ENCODE measurements at regions not wholly inside any gene's neighbourhood (a gene's known extent, or its start where the extent isn't known, plus 50 kb on each side); places are given as distances from the start of the nearest gene placed in this dataset.

GRCh38 chr6:49370518-49370917 lies 92.5 kb downstream of the MMUT start:
- DNase-seq: no peak

DNA sequence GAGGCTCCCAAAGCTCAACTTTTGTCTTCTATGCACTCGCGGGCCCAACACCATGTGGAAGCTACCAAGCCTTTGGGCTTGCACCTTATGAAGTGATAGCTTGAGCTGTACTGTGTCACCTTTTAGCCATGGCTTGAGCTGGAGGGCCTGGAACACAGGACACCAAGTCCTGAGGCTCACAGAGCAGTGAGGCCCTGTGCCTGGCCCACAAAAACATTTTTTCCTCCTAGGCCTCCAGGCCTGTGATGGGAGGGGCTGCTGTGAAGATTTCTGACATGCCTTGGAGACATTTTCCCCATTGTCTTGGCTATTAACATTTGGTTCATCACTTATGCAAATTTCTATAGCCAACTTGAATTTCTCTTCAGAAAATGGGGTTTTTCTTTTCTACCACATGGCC lies 96.5 kb downstream of the MMUT start:
- intact Hi-C loops (cut with DNase I; ENCODE audit: low total_unique reads): no loop called here
- no peak for DNase-seq
- no peak for TF ChIP-seq CTCF (IDR thresholded peaks at IDR 0.05)
- no peak overlapping the region for H3K27ac ChIP-seq
- H3K4me3 ChIP-seq: no peak overlapping the region
- H3K9me3 ChIP-seq: peaks cover 0 to 4% (median 0%) of the 10 kb centered on the region in 3 donors
- H3K36me3 ChIP-seq: no peaks in the 10 kb centered on the region
- H3K27me3 ChIP-seq: no peaks in the 10 kb centered on the region
- H3K4me1 ChIP-seq: no peaks in the 10 kb centered on the region

More at GRCh38 chr6:49370518-49370917, 92.5 kb downstream of the MMUT start:
- Histone ChIP-seq H3K36me3 (no peaks in the 10 kb centered on the region), H3K9me3 (peaks cover 0 to 4% (median 0%) of the 10 kb centered on the region in 3 donors), H3K4me1 (no peaks in the 10 kb centered on the region), H3K4me3 (no peak overlapping the region), H3K27me3 (no peaks in the 10 kb centered on the region), H3K27ac (no peak overlapping the region)
- no peak for TF ChIP-seq CTCF (IDR thresholded peaks at IDR 0.05)
- intact Hi-C loops (cut with DNase I; ENCODE audit: low total_unique reads): no loop called here

GRCh38 chr6:49348561-49348960 lies 114.5 kb downstream of the MMUT start:
- H3K27ac ChIP-seq: no peak overlapping the region
- no peak for TF ChIP-seq CTCF (IDR thresholded peaks at IDR 0.05)
- intact Hi-C loops (cut with DNase I; ENCODE audit: low total_unique reads): no loop called here
- H3K9me3 ChIP-seq: no peaks in the 10 kb centered on the region
- H3K36me3 ChIP-seq: no peaks in the 10 kb centered on the region
- DNase-seq: no peak
- H3K27me3 ChIP-seq: no peaks in the 10 kb centered on the region
- H3K4me1 ChIP-seq: no peaks in the 10 kb centered on the region
- H3K4me3 ChIP-seq: no peak overlapping the region

DNA sequence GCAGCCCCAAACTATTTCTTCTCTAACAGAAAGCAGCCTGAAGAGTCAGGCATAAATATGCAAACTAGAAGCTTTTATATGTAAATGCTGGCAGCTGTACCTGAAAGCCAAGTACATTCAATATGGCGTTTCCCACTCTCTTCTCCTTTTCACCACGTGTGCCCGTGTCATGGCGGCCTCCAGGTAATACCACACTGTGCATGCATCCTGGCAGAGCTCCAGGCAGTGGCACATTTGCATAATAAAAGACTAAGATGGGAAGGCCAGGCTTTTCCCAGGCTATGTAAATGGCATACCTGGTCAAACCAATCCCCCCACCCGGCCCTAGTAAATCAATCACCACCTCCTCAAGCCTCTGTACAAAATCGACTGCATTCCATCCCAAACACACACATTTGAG lies 120.6 kb downstream of the MMUT start:
- DNase-seq: no peak
- H3K9me3 ChIP-seq: no peaks in the 10 kb centered on the region
- TF ChIP-seq CTCF (IDR thresholded peaks at IDR 0.05): no peak
- no peaks in the 10 kb centered on the region for H3K27me3 ChIP-seq
- no peak overlapping the region for H3K4me3 ChIP-seq
- intact Hi-C loops (cut with DNase I; ENCODE audit: low total_unique reads): no loop called here
- H3K27ac ChIP-seq: no peak overlapping the region
- no peaks in the 10 kb centered on the region for H3K4me1 ChIP-seq
- no peaks in the 10 kb centered on the region for H3K36me3 ChIP-seq

DNA sequence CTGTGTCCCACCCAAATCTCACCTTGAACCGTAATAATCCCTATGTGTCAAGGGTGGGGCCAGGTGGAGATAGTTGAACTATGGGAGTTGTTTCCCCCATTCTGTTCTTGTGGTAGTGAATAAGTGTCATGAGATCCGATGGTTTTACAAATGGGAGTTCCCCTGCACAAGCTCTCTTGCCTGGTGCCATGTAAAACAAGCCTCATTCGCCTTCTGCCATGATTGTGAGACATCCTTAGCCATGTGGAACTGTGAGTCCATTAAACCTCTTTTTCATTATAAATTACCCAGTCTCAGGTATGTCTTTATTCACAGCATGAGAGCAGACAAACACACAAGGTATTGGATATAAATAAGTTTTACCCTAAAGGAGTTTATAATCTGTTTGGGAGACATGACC lies 121.2 kb downstream of the MMUT start:
- Histone ChIP-seq H3K9me3 (no peaks in the 10 kb centered on the region), H3K4me1 (no peaks in the 10 kb centered on the region), H3K36me3 (no peaks in the 10 kb centered on the region), H3K27ac (no peak overlapping the region), H3K4me3 (no peak overlapping the region), H3K27me3 (no peaks in the 10 kb centered on the region)
- intact Hi-C loops (cut with DNase I; ENCODE audit: low total_unique reads): no loop called here
- no peak for DNase-seq
- TF ChIP-seq CTCF (IDR thresholded peaks at IDR 0.05): no peak

GRCh38 chr6:49339096-49339495 lies 124.0 kb downstream of the MMUT start:
- H3K27me3 ChIP-seq: no peaks in the 10 kb centered on the region
- intact Hi-C loops (cut with DNase I; ENCODE audit: low total_unique reads): no loop called here
- DNase-seq: no peak
- no peak overlapping the region for H3K27ac ChIP-seq
- no peaks in the 10 kb centered on the region for H3K36me3 ChIP-seq
- no peaks in the 10 kb centered on the region for H3K9me3 ChIP-seq
- TF ChIP-seq CTCF (IDR thresholded peaks at IDR 0.05): no peak
- no peaks in the 10 kb centered on the region for H3K4me1 ChIP-seq
- no peak overlapping the region for H3K4me3 ChIP-seq
